ENCODE measurements at regions not wholly inside any gene's neighbourhood (a gene's known extent, or its start where the extent isn't known, plus 50 kb on each side); places are given as distances from the start of the nearest gene placed in this dataset.

DNA sequence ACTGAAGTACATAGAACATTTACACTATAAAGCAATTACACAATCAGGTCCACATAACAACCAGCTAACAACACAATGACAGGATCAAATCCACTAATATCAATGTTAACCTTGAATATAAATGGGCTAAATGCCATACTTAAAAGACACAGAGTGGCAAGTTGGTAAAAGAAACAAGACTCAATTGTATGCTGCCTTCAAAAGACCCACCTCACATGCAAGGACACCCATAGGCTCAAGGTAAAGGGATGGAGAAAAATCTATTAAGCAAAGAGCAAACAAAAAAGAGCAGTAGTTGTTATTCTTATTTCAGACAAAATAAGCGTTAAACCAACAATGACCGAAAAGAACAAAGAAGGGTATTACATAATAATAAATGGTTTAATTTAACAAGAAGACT is 183.3 kb downstream of the PYDC2 start:
- Histone ChIP-seq H2AFZ (ENCODE audit: low read depth, low read length) (no peak overlapping the region), H3K9ac (ENCODE audit: low read length) (no peak overlapping the region), H3K4me2 (ENCODE audit: low read length) (no peak overlapping the region), H3K27me3 (ENCODE audit: insufficient read depth, low read length) (no peaks in the 10 kb centered on the region), H3K79me2 (ENCODE audit: insufficient read depth, low read length) (no peaks in the 10 kb centered on the region), H3K4me1 (ENCODE audit: insufficient read depth, low read length) (no peaks in the 10 kb centered on the region), H3K9me3 (ENCODE audit: insufficient read depth, low read depth, low read length) (no peaks in the 10 kb centered on the region), H3K36me3 (ENCODE audit: insufficient read depth, low read length) (no peaks in the 10 kb centered on the region), H4K20me1 (ENCODE audit: insufficient read depth, low read length) (no peaks in the 10 kb centered on the region), H3K4me3 (ENCODE audit: insufficient read depth, low read depth, low read length) (no peak overlapping the region), H3K27ac (ENCODE audit: low read depth, low read length) (no peak overlapping the region)
- H3K36me3 Mint-ChIP-seq (ENCODE audit: low read depth, unreplicated experiment): no peaks in the 10 kb centered on the region
- no peak for TF ChIP-seq EZH2 (IDR thresholded peaks at IDR 0.05; ENCODE audit: insufficient read depth, low read length)
- TF ChIP-seq, protein P1, sequence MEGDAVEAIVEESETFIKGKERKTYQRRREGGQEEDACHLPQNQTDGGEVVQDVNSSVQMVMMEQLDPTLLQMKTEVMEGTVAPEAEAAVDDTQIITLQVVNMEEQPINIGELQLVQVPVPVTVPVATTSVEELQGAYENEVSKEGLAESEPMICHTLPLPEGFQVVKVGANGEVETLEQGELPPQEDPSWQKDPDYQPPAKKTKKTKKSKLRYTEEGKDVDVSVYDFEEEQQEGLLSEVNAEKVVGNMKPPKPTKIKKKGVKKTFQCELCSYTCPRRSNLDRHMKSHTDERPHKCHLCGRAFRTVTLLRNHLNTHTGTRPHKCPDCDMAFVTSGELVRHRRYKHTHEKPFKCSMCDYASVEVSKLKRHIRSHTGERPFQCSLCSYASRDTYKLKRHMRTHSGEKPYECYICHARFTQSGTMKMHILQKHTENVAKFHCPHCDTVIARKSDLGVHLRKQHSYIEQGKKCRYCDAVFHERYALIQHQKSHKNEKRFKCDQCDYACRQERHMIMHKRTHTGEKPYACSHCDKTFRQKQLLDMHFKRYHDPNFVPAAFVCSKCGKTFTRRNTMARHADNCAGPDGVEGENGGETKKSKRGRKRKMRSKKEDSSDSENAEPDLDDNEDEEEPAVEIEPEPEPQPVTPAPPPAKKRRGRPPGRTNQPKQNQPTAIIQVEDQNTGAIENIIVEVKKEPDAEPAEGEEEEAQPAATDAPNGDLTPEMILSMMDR (IDR thresholded peaks at IDR 0.05; ENCODE audit: insufficient read depth, low read depth, low read length): no peak
- no peak overlapping the region for H3K4me3 Mint-ChIP-seq (ENCODE audit: unreplicated experiment)
- no peak overlapping the region for H3K27ac Mint-ChIP-seq (ENCODE audit: unreplicated experiment)
- H3K4me1 Mint-ChIP-seq (ENCODE audit: low read depth, unreplicated experiment): no peaks in the 10 kb centered on the region
- DNase-seq (ENCODE audit: low read depth) (no peak), FAIRE-seq (no peak)
- H3K27me3 Mint-ChIP-seq (ENCODE audit: low read depth, unreplicated experiment): no peaks in the 10 kb centered on the region
- H3K9me3 Mint-ChIP-seq (ENCODE audit: unreplicated experiment): no peaks in the 10 kb centered on the region

GRCh38 chr3:191646242-191646641 is 185.3 kb downstream of the PYDC2 start:
- no peak overlapping the region for H3K4me3 ChIP-seq (ENCODE audit: insufficient read depth, low read depth, low read length)
- H3K27me3 ChIP-seq (ENCODE audit: insufficient read depth, low read length): no peaks in the 10 kb centered on the region
- no peak for FAIRE-seq
- H3K4me1 ChIP-seq (ENCODE audit: insufficient read depth, low read length): no peaks in the 10 kb centered on the region
- H3K9me3 ChIP-seq (ENCODE audit: insufficient read depth, low read depth, low read length): peaks cover 3% of the 10 kb centered on the region
- H3K9ac ChIP-seq (ENCODE audit: low read length): no peak overlapping the region
- Mint-ChIP-seq H3K4me1 (ENCODE audit: low read depth, unreplicated experiment) (no peaks in the 10 kb centered on the region), H3K36me3 (ENCODE audit: low read depth, unreplicated experiment) (no peaks in the 10 kb centered on the region), H3K4me3 (ENCODE audit: unreplicated experiment) (no peak overlapping the region), H3K9me3 (ENCODE audit: unreplicated experiment) (peaks cover 2% of the 10 kb centered on the region), H3K27me3 (ENCODE audit: low read depth, unreplicated experiment) (no peaks in the 10 kb centered on the region), H3K27ac (ENCODE audit: unreplicated experiment) (no peak overlapping the region)
- H3K4me2 ChIP-seq (ENCODE audit: low read length): no peak overlapping the region
- TF ChIP-seq, protein P1 (IDR thresholded peaks at IDR 0.05; ENCODE audit: insufficient read depth, low read depth, low read length): no peak
- TF ChIP-seq EZH2 (IDR thresholded peaks at IDR 0.05; ENCODE audit: insufficient read depth, low read length): no peak
- H2AFZ ChIP-seq (ENCODE audit: low read depth, low read length): no peak overlapping the region
- no peaks in the 10 kb centered on the region for H3K79me2 ChIP-seq (ENCODE audit: insufficient read depth, low read length)
- H3K36me3 ChIP-seq (ENCODE audit: insufficient read depth, low read length): no peaks in the 10 kb centered on the region
- H4K20me1 ChIP-seq (ENCODE audit: insufficient read depth, low read length): no peaks in the 10 kb centered on the region
- H3K27ac ChIP-seq (ENCODE audit: low read depth, low read length): no peak overlapping the region
- DNase-seq (ENCODE audit: low read depth): no peak

DNA sequence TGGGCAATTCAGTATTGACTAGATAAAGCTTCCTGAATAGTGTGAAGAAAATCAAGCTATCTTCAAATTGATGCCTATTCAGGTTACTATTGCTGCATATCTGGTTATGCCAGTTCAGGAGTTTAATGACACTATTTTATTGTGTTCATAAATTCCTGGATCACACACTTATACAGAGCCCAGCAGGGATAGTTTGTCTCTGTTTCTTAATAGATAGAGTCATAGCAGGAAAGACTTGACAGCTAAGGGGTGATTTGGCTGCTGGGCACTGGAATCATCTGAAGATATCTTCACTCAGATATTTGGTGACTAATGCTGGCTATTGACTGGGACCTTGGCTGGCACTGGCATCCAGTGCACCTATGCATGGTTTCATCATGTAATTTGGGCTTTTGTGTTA is 187.8 kb downstream of the PYDC2 start:
- Mint-ChIP-seq H3K9me3 (ENCODE audit: unreplicated experiment) (peaks cover 2% of the 10 kb centered on the region), H3K4me3 (ENCODE audit: unreplicated experiment) (no peak overlapping the region), H3K27me3 (ENCODE audit: low read depth, unreplicated experiment) (no peaks in the 10 kb centered on the region), H3K36me3 (ENCODE audit: low read depth, unreplicated experiment) (no peaks in the 10 kb centered on the region), H3K27ac (ENCODE audit: unreplicated experiment) (no peak overlapping the region), H3K4me1 (ENCODE audit: low read depth, unreplicated experiment) (no peaks in the 10 kb centered on the region)
- Histone ChIP-seq H3K27me3 (ENCODE audit: insufficient read depth, low read length) (no peaks in the 10 kb centered on the region), H4K20me1 (ENCODE audit: insufficient read depth, low read length) (no peaks in the 10 kb centered on the region), H3K4me1 (ENCODE audit: insufficient read depth, low read length) (no peaks in the 10 kb centered on the region), H3K79me2 (ENCODE audit: insufficient read depth, low read length) (no peaks in the 10 kb centered on the region), H3K36me3 (ENCODE audit: insufficient read depth, low read length) (no peaks in the 10 kb centered on the region), H3K4me2 (ENCODE audit: low read length) (no peak overlapping the region), H3K27ac (ENCODE audit: low read depth, low read length) (no peak overlapping the region), H3K4me3 (ENCODE audit: insufficient read depth, low read depth, low read length) (no peak overlapping the region), H3K9ac (ENCODE audit: low read length) (no peak overlapping the region), H3K9me3 (ENCODE audit: insufficient read depth, low read depth, low read length) (peaks cover 3% of the 10 kb centered on the region), H2AFZ (ENCODE audit: low read depth, low read length) (no peak overlapping the region)
- DNase-seq (ENCODE audit: low read depth) (no peak), FAIRE-seq (no peak)
- TF ChIP-seq EZH2 (IDR thresholded peaks at IDR 0.05; ENCODE audit: insufficient read depth, low read length): no peak
- TF ChIP-seq, protein P1 (IDR thresholded peaks at IDR 0.05; ENCODE audit: insufficient read depth, low read depth, low read length): no peak
